ENCODE measurements at regions not wholly inside any gene's neighbourhood (a gene's known extent, or its start where the extent isn't known, plus 50 kb on each side); places are given as distances from the start of the nearest gene placed in this dataset.

DNA sequence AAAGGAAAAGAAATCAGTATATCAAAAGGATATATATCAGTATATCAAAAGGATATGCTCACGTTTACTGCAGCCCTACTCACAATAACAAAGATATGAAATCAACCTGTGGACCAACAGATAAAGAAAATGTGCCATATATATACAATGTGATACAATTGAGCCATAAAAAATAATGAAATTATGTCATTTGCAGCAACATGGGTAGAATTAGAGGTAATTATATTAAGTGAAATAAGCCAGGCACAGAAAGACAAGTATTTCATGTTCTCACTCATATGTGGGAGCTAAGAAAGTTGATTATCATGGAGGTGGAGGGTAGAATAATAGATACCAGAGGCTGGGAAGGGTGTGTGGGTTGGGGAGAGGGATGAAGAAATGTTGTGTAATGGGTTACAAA, 102.9 kb upstream of the MARCKS start:
- Mint-ChIP-seq H3K27me3 (ENCODE audit: unreplicated experiment) (no peaks in the 10 kb centered on the region), H3K4me1 (ENCODE audit: unreplicated experiment) (peaks cover 11% of the 10 kb centered on the region), H3K9me3 (ENCODE audit: unreplicated experiment) (peaks cover 5% of the 10 kb centered on the region), H3K27ac (ENCODE audit: unreplicated experiment) (no peak overlapping the region), H3K36me3 (ENCODE audit: unreplicated experiment) (no peaks in the 10 kb centered on the region), H3K4me3 (ENCODE audit: unreplicated experiment) (no peak overlapping the region)
- TF ChIP-seq, protein P1, sequence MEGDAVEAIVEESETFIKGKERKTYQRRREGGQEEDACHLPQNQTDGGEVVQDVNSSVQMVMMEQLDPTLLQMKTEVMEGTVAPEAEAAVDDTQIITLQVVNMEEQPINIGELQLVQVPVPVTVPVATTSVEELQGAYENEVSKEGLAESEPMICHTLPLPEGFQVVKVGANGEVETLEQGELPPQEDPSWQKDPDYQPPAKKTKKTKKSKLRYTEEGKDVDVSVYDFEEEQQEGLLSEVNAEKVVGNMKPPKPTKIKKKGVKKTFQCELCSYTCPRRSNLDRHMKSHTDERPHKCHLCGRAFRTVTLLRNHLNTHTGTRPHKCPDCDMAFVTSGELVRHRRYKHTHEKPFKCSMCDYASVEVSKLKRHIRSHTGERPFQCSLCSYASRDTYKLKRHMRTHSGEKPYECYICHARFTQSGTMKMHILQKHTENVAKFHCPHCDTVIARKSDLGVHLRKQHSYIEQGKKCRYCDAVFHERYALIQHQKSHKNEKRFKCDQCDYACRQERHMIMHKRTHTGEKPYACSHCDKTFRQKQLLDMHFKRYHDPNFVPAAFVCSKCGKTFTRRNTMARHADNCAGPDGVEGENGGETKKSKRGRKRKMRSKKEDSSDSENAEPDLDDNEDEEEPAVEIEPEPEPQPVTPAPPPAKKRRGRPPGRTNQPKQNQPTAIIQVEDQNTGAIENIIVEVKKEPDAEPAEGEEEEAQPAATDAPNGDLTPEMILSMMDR (IDR thresholded peaks at IDR 0.05), result no peak
- no peak for DNase-seq (ENCODE audit: extremely low spot score, unreplicated experiment)

DNA sequence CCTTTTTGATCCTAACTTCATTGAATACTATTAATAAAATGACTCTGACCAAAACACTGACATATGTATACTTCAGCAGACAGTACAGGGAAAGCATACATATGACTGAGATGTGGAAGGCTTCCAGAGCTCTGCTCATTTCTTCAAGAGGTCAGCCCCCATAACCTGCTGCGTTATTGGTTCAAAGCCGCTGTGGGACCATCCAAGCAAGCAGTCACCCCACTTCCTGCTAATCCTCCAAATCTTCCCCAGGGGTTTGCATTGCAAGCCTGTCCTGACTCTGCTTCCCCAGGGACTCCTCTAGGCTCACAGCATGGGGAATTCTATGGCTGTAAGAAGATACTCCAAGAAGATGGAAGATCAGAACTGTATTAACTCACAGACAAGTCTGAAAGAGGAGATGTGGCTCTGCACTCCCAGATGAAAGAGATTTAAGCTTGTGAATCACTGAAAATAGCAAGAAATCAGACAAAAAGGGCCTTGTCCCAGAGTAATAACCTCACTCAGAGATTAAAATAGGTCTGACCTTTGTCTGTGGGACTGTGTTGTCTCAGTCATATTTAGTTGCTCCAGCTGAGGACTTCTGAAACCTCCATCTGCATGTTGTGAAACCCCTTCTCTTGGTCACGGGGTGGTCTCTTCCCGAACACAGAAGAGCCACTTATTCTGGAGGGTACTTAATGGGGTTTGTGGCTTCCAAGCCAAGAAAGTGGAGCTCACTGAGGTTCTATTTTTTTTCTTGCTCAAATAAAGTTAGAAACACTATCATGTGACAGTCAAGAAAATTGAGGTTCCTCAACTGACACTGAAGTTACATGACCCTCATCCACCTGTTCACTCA, 101.5 kb upstream of the MARCKS start:
- peaks cover 5% of the 10 kb centered on the region for H3K9me3 Mint-ChIP-seq (ENCODE audit: unreplicated experiment)
- TF ChIP-seq, protein P1 (IDR thresholded peaks at IDR 0.05), result no peak
- H3K27ac Mint-ChIP-seq (ENCODE audit: unreplicated experiment), result no peak overlapping the region
- no peaks in the 10 kb centered on the region for H3K27me3 Mint-ChIP-seq (ENCODE audit: unreplicated experiment)
- H3K4me3 Mint-ChIP-seq (ENCODE audit: unreplicated experiment), result no peak overlapping the region
- H3K36me3 Mint-ChIP-seq (ENCODE audit: unreplicated experiment), result no peaks in the 10 kb centered on the region
- no peak for DNase-seq (ENCODE audit: extremely low spot score, unreplicated experiment)
- peaks cover 8% of the 10 kb centered on the region for H3K4me1 Mint-ChIP-seq (ENCODE audit: unreplicated experiment)

DNA sequence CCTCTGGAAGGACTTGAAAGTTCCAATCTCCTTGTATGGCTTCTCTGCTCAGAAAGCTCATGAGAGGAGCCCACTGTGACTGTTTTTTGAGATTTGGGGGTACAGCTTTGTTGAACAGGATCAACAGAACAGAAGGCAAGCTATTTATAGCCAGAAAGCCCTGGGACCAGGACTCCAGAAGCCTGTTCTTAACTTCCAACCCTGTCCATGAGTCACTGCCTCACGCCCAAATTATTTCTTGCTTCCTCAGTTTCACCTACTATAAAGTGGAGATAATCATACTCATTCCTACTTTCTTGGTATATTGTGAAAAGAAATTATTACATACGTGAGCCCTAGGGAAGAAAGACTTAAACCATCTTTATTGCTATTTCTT, 100.9 kb upstream of the MARCKS start:
- DNase-seq (ENCODE audit: extremely low spot score, unreplicated experiment), result no peak
- peaks cover 8% of the 10 kb centered on the region for H3K4me1 Mint-ChIP-seq (ENCODE audit: unreplicated experiment)
- H3K36me3 Mint-ChIP-seq (ENCODE audit: unreplicated experiment), result no peaks in the 10 kb centered on the region
- H3K27ac Mint-ChIP-seq (ENCODE audit: unreplicated experiment), result no peak overlapping the region
- no peaks in the 10 kb centered on the region for H3K27me3 Mint-ChIP-seq (ENCODE audit: unreplicated experiment)
- H3K4me3 Mint-ChIP-seq (ENCODE audit: unreplicated experiment), result no peak overlapping the region
- TF ChIP-seq, protein P1 (IDR thresholded peaks at IDR 0.05), result no peak
- H3K9me3 Mint-ChIP-seq (ENCODE audit: unreplicated experiment), result peaks cover 5% of the 10 kb centered on the region

DNA sequence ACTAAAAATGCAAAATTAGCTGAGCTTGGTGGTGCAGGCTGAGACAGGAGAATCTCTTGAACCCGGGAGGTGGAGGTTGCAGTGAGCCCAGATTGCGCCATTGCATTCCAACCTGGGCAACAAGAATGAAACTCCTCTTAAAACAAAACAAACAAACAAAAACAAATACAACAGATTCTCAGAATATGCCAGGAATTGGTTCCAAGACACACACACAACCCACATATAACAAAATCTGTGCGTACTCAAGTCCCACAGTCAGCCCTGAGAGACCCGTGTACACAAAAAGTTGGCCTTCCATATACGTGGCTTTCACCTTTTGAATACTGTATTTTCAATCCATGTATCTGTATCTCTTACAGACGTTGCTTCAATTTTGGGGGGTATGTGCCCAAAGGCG, 98.9 kb upstream of the MARCKS start:
- Mint-ChIP-seq H3K4me3 (ENCODE audit: unreplicated experiment) (no peak overlapping the region), H3K36me3 (ENCODE audit: unreplicated experiment) (no peaks in the 10 kb centered on the region), H3K27ac (ENCODE audit: unreplicated experiment) (no peak overlapping the region), H3K9me3 (ENCODE audit: unreplicated experiment) (no peaks in the 10 kb centered on the region), H3K4me1 (ENCODE audit: unreplicated experiment) (peaks cover 19% of the 10 kb centered on the region), H3K27me3 (ENCODE audit: unreplicated experiment) (no peaks in the 10 kb centered on the region)
- no peak for DNase-seq (ENCODE audit: extremely low spot score, unreplicated experiment)
- TF ChIP-seq, protein P1 (IDR thresholded peaks at IDR 0.05), result no peak

DNA sequence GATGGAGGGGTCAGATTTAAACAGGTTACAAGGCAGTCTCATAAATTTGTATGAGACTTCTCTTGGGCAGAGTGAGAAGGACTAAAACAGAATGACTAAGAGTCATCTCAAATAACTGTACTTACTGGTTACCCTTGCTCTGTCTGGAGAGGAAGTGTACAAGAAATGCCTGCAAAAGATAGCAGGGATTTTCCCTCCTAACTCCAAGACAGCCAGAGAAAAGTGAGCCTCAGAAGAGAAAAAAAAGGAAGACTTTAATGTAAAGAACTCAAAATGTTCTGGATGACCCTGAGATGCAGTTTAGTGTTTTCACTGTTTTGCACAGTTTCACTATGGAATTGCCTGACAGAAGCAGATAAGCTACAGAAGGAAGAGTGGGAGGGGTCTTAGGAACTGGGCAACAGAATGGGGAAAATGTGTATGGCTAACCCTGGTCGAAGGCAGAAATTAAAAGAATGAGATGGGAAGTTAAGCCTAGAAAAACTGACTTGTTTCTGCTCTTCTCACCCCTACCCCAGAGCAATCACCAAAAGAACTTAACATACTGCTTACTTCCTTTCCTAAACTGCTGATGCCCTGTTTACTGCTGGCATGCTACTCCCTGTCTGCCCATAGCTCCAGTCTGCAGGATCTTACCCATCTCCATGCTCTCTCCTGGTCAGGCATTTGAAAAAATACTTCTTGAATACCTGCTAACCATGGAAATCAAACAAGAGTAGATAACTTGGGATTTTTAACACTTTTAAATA, 98.1 kb upstream of the MARCKS start:
- Mint-ChIP-seq H3K9me3 (ENCODE audit: unreplicated experiment) (no peaks in the 10 kb centered on the region), H3K4me3 (ENCODE audit: unreplicated experiment) (no peak overlapping the region)

More for the DNA sequence above, 98.1 kb upstream of the MARCKS start:
- H3K4me1 Mint-ChIP-seq (ENCODE audit: unreplicated experiment), result peaks cover 20% of the 10 kb centered on the region
- no peak for DNase-seq (ENCODE audit: extremely low spot score, unreplicated experiment)
- no peaks in the 10 kb centered on the region for H3K36me3 Mint-ChIP-seq (ENCODE audit: unreplicated experiment)
- H3K27me3 Mint-ChIP-seq (ENCODE audit: unreplicated experiment), result no peaks in the 10 kb centered on the region
- TF ChIP-seq, protein P1 (IDR thresholded peaks at IDR 0.05), result no peak
- H3K27ac Mint-ChIP-seq (ENCODE audit: unreplicated experiment), result no peak overlapping the region

Data from osteocyte (in vitro differentiated cells).